Endodermal cell (in vitro differentiated cells): ENCODE measurements at regions not wholly inside any gene's neighbourhood (a gene's known extent, or its start where the extent isn't known, plus 50 kb on each side); places are given as distances from the start of the nearest gene placed in this dataset.
"Not testable (repeated sequence)": the region's sequence is repeated elsewhere in the genome, so short reads cannot be mapped to it uniquely, and the experiment has no call there.

Experiments used
- DNase-seq: peaks from one replicate; pipeline ENCODE4 v3.0.0-alpha.2; 2017
- H3K27ac ChIP-seq: 2 replicates; pipeline ENCODE4 v1.5.1; 2013; ENCODE audit warnings: mild to moderate bottlenecking, low read depth, low read length, moderate library complexity
- H3K27me3 ChIP-seq: 2 replicates; pipeline ENCODE4 v1.6.1; 2013; ENCODE audit warnings: mild to moderate bottlenecking, low read length, moderate library complexity; ENCODE audit not compliant: insufficient read depth, control insufficient read depth, poor library complexity, severe bottlenecking
- H3K36me3 ChIP-seq: 2 replicates; pipeline ENCODE4 v1.7.0; 2013; ENCODE audit warnings: mild to moderate bottlenecking, low read length, moderate library complexity; ENCODE audit not compliant: control insufficient read depth, insufficient read depth
- H3K4me1 ChIP-seq: one replicate; pipeline ENCODE4 v1.7.0; 2013; ENCODE audit warnings: low read length; ENCODE audit not compliant: control insufficient read depth, insufficient read depth
- H3K4me3 ChIP-seq: 2 replicates; pipeline ENCODE4 v1.5.1; 2013; ENCODE audit warnings: mild to moderate bottlenecking, low read length, moderate library complexity
- H3K9ac ChIP-seq: 2 replicates; pipeline ENCODE4 v1.6.1; 2013; ENCODE audit warnings: mild to moderate bottlenecking, low read length, moderate library complexity; ENCODE audit not compliant: poor library complexity, severe bottlenecking; ENCODE audit errors: extremely low read depth
- H3K9me3 ChIP-seq: 2 replicates; pipeline ENCODE4 v1.6.1; 2013; ENCODE audit warnings: mild to moderate bottlenecking, low read length, moderate library complexity; ENCODE audit not compliant: control insufficient read depth
- H3K27ac Mint-ChIP-seq: 2 replicates; pipeline ENCODE4 v1.8.0; 2020; ENCODE audit warnings: mixed read lengths
- H3K27me3 Mint-ChIP-seq: 2 replicates; pipeline ENCODE4 v1.8.0; 2021; ENCODE audit warnings: mild to moderate bottlenecking, mixed read lengths; ENCODE audit not compliant: insufficient read depth
- H3K36me3 Mint-ChIP-seq: 2 replicates; pipeline ENCODE4 v1.8.0; 2020; ENCODE audit warnings: low read depth, mixed read lengths
- H3K4me1 Mint-ChIP-seq: 2 replicates; pipeline ENCODE4 v1.8.0; 2020; ENCODE audit warnings: mixed read lengths
- H3K4me3 Mint-ChIP-seq: 2 replicates; pipeline ENCODE4 v1.8.0; 2020; ENCODE audit warnings: mild to moderate bottlenecking, moderate library complexity, mixed read lengths
- H3K9me3 Mint-ChIP-seq: 2 replicates; pipeline ENCODE4 v1.8.0; 2020; ENCODE audit warnings: mild to moderate bottlenecking, mixed read lengths
- CTCF ChIP-seq: fragments of 200-600 bp; sonication (generic); conservative IDR thresholded peaks from 2 replicates; pipeline ENCODE4 v1.5.0; 2021; ENCODE audit warnings: antibody characterized with exemption, mild to moderate bottlenecking
- WGBS, 2 experiments: methylation state at CpG; one replicate each; pipeline versions ENCODE4 v1.1.5 to v1.1.7; 2013; ENCODE audit warnings: missing lambda C conversion rate in 2 of 2, mixed read lengths in 1 of 2; ENCODE audit not compliant: insufficient coverage in 1 of 2, insufficient read length in 1 of 2; 5-methylcytosine and 5-hydroxymethylcytosine counted together

DNA sequence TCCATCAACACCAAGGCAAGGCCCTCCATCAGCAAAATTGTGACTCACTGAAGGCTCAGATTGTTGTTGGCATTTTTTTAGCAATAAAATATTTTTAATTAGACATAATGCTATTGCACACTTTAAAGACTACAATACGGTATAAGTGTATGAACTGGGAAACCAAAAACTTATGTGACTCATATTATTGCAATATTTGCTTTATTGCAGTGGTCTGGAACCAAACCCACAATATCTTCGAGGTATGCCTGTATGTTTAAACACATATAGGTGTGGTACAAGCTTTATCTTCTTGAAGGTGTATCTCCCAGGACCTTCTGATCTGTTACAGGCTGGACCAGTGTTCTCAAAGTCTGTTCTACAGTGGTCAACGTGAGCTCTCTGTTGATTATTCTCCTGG is 142.3 kb upstream of the FNDC3A start:
- H3K36me3 Mint-ChIP-seq = peaks cover 8% of the 10 kb centered on the region
- WGBS, 2 experiments = 75 to 85% methylated on average over 2 to 3 of the region's 3 CpGs
- H3K27me3 ChIP-seq = no peaks in the 10 kb centered on the region

GRCh38 chr13:48835326-48835725 is 140.4 kb upstream of the FNDC3A start:
- peaks cover 45% of the 10 kb centered on the region for H3K9me3 Mint-ChIP-seq
- H3K36me3 ChIP-seq, H3K27ac Mint-ChIP-seq, H3K4me3 ChIP-seq, H3K27me3 ChIP-seq, H3K36me3 Mint-ChIP-seq, H3K4me3 Mint-ChIP-seq, H3K27ac ChIP-seq, DNase-seq, H3K4me1 ChIP-seq, H3K9ac ChIP-seq, H3K27me3 Mint-ChIP-seq: not testable (repeated sequence)
- peaks cover 25% of the 10 kb centered on the region for H3K4me1 Mint-ChIP-seq
- peaks cover 21% of the 10 kb centered on the region for H3K9me3 ChIP-seq
- WGBS, 2 experiments = 91 to 97% methylated on average over 3 to 5 of the region's 5 CpGs

More for the DNA sequence above, 142.3 kb upstream of the FNDC3A start:
- TF ChIP-seq CTCF = no peak
- H3K4me1 Mint-ChIP-seq = peaks cover 19% of the 10 kb centered on the region
- Histone ChIP-seq H3K4me3 (no peak overlapping the region), H3K27ac (no peak overlapping the region), H3K36me3 (no peaks in the 10 kb centered on the region), H3K9ac (no peak overlapping the region), H3K4me1 (no peaks in the 10 kb centered on the region), H3K9me3 (peaks cover 21% of the 10 kb centered on the region)
- no peak overlapping the region for H3K4me3 Mint-ChIP-seq
- H3K27me3 Mint-ChIP-seq = no peaks in the 10 kb centered on the region
- H3K9me3 Mint-ChIP-seq = peaks cover 45% of the 10 kb centered on the region
- no peak for DNase-seq
- H3K27ac Mint-ChIP-seq = no peak overlapping the region

- no peak overlapping the region for H3K4me3 Mint-ChIP-seq
- peaks cover 4% of the 10 kb centered on the region for H3K4me1 ChIP-seq
- peaks cover 8% of the 10 kb centered on the region for H3K36me3 Mint-ChIP-seq
- H3K27ac ChIP-seq = no peak overlapping the region
- no peak overlapping the region for H3K27ac Mint-ChIP-seq
- no peak overlapping the region for H3K9ac ChIP-seq
- H3K9me3 ChIP-seq = peaks cover 10% of the 10 kb centered on the region
- WGBS, 2 experiments = 60 to 100% methylated on average over 1 to 4 of the region's 5 CpGs
- no peak for TF ChIP-seq CTCF
- H3K4me3 ChIP-seq = no peak overlapping the region
- DNase-seq = no peak
- H3K36me3 ChIP-seq = no peaks in the 10 kb centered on the region
- no peaks in the 10 kb centered on the region for H3K27me3 Mint-ChIP-seq
- no peaks in the 10 kb centered on the region for H3K27me3 ChIP-seq
- H3K4me1 Mint-ChIP-seq = peaks cover 38% of the 10 kb centered on the region
- H3K9me3 Mint-ChIP-seq = peaks cover 29% of the 10 kb centered on the region
These were observed 137.3 kb upstream of the FNDC3A start for GRCh38 chr13:48838193-48838973.
